NCI-H1436 treated with DMSO at 0.1 percent for 48 hours (cell line): ENCODE measurements at regions not wholly inside any gene's neighbourhood (a gene's known extent, or its start where the extent isn't known, plus 50 kb on each side); places are given as distances from the start of the nearest gene placed in this dataset.

ENCODE experiments used
- DNase-seq: peaks from one replicate; lab custom pipeline; 2025; lab: John Stamatoyannopoulos, UW

GRCh38 chr10:22766693-22767092 is 52.3 kb upstream of the PIP4K2A start:
- no peak for DNase-seq

GRCh38 chr10:22765660-22766547 is 51.5 kb upstream of the PIP4K2A start:
- DNase-seq, result no peak

- DNase-seq, result no peak
Observed at GRCh38 chr10:22764639-22765038, 50.3 kb upstream of the PIP4K2A start.
